ENCODE measurements at regions not wholly inside any gene's neighbourhood (a gene's known extent, or its start where the extent isn't known, plus 50 kb on each side); places are given as distances from the start of the nearest gene placed in this dataset.
A peak's percentile ranks its signal among the peaks of the same experiment; 100 is the strongest.
"Not testable (repeated sequence)": the region's sequence is repeated elsewhere in the genome, so short reads cannot be mapped to it uniquely, and the experiment has no call there.

GRCh38 chr16:88128556-88128955 is 177.3 kb downstream of the BANP start:
- no peak for DNase-seq

DNA sequence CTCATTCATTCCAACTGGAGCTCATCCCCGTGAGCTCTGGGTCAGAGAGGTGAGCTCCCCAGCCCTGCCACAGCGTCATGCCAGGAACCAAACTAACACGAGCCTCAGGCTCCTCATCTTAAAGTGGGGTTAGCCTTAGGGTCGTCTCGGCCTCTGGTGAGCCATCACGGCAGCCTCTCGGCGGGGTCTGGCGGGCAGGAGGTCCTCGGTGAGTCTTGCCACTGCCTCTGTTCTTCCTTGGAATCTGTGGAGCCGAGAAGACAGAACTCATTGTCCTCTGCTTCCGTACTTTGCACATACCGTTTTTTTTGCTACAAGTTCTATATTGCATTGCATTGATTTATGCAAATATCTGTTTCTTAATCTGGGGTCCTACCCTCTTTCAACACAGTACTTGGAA is 177.9 kb downstream of the BANP start:
- not testable (repeated sequence) for DNase-seq

DNA sequence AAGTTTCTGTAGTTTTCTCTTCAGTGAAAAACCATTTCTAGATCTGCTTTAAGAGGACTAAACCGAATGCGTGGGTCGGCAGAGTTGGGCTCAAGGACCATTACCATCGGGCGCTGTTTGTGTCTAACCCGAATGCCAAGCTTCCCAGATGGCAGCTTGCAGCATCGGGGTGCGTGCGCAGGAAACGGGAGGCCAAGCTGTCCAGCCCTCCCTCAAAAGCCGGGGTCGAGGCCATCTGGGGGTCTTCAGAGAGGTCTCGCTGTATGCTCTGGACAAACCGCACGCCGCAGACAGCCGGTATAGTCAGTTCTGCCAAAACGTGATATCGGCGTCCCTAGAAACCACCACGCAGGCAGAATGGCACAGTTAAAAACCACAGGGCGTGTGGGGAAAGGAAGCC is 178.8 kb downstream of the BANP start:
- no peak for DNase-seq

DNA sequence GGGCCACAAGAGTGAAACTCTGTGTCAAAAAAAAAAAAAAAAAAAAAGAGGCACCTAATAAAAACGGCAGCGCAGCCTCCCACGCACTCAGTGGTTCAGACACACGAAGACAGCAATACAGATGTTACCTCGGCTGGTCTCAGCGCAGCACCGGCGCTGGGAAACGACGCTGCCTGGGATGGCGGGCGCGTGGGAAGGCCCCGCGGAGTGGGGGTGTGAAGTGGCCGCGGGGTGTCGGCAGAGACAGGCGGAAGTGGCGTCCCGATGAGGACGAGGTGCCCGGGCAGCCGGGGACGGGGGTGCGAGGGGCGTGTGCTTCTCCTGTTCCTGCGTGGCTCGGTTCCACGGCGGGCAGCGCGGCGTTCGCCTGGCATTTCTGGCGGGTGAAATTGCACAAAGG is 179.4 kb downstream of the BANP start:
- DNase-seq = no peak

DNA sequence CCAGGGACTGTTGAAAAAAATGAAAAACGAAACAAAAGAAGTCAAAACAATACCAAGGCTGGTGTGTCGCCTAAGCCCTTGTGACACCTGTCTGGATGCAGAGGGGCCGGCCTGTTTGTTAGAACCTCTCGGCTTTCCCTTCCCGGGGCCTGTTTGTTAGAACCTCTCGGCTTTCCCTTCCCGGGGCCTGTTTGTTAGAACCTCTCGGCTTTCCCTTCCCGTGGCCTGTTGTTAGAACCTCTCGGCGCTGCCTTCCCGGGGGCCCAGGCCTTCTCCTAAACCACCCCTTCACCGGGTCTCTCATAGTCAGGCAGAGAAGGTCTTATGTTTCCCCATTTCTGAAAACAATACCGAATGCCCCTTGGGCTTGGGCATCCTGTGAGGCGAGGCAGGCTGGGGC is 180.0 kb downstream of the BANP start:
- no peak for DNase-seq

DNA sequence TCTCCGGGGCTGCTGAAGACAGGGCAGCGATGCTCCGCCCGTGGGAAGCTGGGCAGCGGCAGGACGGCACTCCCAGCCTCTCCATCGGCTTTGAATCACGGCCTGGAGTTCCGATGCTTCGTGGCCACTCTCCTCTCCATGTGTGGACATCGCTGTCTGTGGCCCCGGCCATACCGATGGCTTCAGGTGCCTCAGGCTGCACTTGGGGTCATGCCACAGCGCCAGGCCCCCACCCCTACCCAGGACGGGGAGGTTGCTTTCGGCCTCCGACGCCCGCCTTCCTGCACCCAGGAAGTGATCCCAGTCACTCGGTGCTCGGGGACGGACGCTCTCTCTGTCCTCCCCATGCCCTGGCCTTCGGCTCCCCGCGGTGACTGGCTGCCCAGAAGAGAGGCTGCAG is 180.7 kb downstream of the BANP start:
- no peak for DNase-seq

DNA sequence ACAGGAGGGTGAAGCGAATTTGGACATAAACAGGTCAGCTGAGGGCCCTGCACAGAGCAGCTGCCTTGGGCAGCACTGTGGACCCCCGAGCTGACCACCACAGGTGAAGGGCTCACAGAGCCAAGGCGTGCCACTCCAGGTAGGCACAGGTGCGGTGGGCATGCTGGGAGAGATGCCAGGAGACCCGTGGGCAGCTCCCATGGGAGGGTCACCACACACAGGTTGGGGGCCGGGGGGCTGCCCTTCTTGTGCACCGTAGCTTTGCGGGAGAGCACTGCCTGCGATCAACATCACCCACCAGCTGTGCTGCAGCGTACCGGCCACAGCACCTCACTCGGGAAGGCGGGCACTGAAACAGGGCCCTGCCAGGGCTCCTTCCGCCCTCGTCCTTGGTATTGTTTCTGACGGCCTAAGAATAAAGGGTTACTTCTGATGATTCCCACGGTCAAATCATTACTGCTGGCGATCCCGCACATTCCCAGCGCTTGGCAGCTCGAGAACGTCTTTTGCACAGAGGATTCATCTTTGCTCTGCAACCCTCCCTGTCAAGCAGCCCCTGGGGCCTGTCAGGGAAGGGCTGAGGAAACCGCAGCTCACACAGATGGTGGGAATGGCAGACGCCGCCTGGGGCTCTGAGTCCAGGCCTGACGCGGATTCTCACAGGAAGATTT is 181.7 kb downstream of the BANP start:
- DNase-seq = peak; percentile 32

- no peak for DNase-seq
Measured at GRCh38 chr16:88133507-88133843, 182.2 kb downstream of the BANP start.

- not testable (repeated sequence) for DNase-seq
Measured at GRCh38 chr16:88134172-88134898, 183.1 kb downstream of the BANP start.

DNA sequence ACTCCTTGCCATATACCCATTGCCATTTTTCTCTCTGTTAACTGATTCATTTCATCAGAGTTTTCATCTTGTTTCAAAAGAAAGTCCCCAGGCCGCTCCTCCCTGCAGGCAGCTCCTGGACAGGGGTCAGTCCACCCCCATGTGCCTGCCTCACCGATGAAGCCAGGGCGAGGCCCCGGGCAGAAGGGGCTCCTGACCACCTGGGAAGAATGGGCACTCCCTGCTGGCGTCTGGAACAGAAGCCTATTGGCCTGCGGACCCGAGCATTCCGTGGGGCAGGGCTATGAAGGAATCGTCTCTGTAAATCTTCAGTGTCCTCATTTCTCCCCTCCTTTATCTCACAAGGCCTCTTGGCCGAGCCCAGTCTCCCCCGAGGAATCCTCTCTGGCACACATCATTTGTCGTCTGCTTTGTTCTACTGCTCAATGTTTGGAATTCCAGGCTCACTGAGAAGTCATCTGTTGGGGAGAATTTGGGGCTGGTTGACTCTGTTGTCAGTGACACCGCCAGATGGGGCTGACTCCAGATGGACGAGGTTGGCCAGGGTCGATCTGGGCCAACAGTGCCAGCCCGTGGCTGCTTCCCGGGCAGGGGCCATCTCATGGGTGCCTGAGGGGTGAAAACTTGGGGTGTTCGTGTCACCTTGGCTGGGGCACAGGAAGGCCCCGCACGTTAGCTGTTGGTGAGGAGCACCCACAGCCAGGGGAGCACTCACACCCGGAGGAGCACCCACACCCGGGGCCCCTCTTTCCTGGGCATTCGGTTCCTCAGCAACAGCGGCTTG is 183.9 kb downstream of the BANP start:
- not testable (repeated sequence) for DNase-seq

GRCh38 chr16:88136211-88136713 is 185.0 kb downstream of the BANP start:
- DNase-seq = not testable (repeated sequence)

DNA sequence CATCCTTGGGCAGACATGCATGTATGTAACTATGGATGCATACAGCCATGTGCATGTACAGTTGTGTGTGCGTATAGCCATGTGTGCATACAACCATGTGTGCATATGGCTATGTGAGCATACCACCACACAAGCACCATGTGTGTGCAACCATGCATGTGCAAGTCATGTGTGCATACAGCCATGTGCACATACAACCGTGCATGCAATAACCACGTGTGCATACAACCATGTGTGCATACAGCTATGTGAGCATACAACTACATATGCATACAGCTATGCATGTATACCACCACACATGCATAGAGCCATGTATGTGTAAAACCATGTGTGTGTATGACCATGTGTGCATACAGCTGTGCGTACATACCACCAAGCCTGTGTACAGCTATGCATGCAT is 185.7 kb downstream of the BANP start:
- not testable (repeated sequence) for DNase-seq

- DNase-seq = not testable (repeated sequence)
Measured at GRCh38 chr16:88139141-88139540, 187.9 kb downstream of the BANP start.

DNA sequence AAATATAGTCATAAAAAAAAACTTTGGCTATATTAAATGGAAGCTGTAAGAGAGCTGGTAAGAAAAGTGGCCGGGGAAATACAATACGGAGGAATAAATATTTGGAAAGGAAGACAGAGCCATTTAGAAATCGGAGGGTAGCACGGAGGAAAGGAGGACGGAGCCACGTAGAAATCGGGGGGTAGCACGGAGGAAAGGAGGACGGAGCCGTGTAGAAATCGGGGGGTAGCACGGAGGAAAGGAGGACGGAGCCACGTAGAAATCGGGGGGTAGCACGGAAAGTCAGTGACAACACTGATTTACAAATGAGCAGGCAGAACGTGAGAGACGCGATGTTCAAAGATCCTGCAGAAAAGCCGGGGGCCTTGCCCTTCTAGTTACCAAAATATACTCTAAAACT is 189.0 kb downstream of the BANP start:
- not testable (repeated sequence) for DNase-seq

DNA sequence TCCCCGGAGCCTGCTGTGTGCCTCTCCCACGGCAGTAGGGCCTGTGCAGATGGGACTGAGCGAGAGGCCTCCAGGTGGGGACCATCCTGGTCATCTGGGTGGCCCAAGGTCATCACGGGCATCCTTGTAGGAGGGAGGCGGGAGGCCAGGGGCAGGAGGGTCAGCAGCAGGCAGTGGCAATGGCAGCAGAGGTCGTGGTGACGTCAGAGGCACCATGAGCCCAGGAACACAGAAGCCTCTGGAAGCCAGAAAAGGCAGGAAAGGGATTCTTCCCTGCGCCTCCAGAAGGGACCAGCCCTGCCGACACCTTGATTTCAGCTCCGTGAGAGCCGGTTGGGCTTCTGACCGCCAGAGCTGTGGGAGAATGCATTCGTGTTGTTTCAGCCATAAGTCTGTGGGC is 190.3 kb downstream of the BANP start:
- no peak for DNase-seq

GRCh38 chr16:88142056-88142935 is 191.1 kb downstream of the BANP start:
- DNase-seq = not testable (repeated sequence)

DNA sequence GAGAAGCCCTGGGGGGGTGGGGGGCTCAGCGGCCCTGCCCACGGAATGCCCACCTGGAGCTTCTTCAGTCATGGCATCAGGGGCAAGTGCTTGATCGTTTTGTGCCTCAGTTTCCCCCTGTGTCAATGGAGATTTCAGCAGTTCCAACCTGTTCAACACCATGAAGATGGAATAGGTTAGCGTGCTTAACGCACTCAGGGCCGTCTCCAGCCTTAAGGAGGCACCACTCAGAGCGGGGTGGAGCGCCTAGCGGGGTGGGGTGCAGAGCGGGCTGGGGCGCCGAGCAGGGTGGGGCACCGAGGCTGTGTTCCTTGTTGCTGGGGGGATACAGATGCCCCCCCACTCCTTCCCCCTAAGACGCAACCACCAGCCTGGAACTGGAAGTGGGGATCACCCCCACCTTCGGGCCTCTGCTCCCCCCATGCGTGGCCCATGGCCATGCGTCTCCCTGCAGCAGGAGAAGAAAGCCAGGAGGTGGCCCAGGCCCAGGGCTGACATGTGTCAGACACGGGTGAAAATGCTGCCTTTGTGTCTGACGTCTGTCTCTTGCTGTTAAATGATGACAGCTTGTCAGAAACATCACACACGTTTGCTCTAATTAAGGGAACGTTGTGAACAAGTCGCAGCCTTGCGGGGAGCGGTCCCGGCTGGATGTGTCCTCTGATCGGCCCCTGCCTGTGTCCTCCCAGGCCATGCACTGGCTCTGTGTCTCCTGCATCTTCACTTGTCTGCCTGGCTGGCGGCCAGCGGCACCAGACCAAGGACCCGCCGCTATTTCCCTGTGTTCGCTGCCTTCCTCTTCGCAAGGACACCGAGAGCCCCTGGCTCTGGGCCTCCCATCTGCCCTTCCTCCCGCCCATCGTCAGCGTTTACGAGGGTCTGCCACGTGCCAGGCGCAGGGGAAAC is 192.1 kb downstream of the BANP start:
- not testable (repeated sequence) for DNase-seq

GRCh38 chr16:88144028-88144511 is 192.8 kb downstream of the BANP start:
- no peak for DNase-seq

DNA sequence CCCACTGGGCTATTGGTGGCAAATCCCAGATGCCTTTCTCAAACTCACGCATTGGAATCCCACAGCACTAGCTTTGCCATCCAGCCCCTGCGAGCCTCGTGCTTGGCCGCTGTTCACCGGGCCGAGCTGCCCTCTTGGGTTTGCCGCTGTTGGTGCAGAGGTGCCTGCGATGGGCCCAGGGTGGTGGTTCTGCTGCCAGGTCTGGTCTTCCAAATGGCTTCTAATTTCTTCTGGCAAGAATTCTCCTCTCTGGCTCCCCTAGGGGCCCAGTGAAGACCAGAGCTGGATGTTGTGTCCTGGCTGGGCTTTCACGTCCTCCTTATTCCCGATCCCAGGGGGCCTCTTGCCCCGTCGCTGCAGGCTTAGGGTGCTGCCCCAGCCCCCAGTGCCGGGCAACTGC is 194.1 kb downstream of the BANP start:
- DNase-seq = not testable (repeated sequence)

DNA sequence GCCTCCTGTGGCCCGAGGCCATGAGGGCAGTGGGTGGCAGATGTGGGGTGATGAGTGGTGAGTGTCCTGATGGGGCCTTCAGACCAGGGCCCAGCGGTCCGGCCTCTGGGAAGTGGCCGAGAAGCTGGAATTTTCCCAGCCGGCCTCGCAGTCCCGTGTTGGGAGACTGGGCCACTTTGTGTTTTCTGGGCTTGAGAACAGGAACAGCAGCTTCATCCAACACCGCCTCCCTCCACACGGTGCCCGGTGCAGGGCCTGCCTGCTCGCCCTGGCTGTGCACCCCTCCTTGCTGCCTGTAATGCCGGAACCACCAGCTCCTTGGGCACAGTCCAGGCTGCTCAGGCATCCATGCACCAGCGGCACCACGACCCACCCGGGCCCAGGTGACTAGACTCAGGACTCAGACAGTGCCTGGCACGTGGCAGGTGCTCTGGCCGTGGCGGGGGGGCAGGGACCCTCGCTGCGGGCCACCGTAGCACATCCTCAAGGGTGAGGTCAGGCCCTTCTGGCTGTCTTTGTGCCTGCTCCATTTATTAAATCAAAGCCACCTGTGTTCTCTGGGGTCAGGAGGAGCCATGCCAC is 194.7 kb downstream of the BANP start:
- DNase-seq = not testable (repeated sequence)

GRCh38 chr16:88148078-88148477 is 196.8 kb downstream of the BANP start:
- not testable (repeated sequence) for DNase-seq
